CD14-positive monocyte (primary cell): ENCODE measurements at regions not wholly inside any gene's neighbourhood (a gene's known extent, or its start where the extent isn't known, plus 50 kb on each side); places are given as distances from the start of the nearest gene placed in this dataset.
A peak's percentile ranks its signal among the peaks of the same experiment; 100 is the strongest.

ENCODE experiments used
- DNase-seq, 3 donors: peaks; one replicate each; pipeline ENCODE4 v3.0.0-alpha.2; 2011 to 2022
- H2AFZ ChIP-seq: 2 replicates; pipeline ENCODE4 v1.6.0; 2012; ENCODE audit warnings: mild to moderate bottlenecking, low read depth, low read length, inconsistent platforms; ENCODE audit not compliant: insufficient read depth, poor library complexity, severe bottlenecking
- H3K27ac ChIP-seq, 2 donors: 1 replicate in 1 of 2; 2 replicates in 1 of 2; pipeline ENCODE4 v1.5.1; 2012 to 2013; ENCODE audit warnings: low read length in 2 of 2, control low read depth in 1 of 2, inconsistent platforms in 1 of 2, low read depth in 1 of 2, mild to moderate bottlenecking in 1 of 2
- H3K27me3 ChIP-seq, 2 donors: one replicate each; pipeline versions ENCODE4 v1.6.0 to v1.6.1; 2011 to 2013; ENCODE audit warnings: low read length in 2 of 2; ENCODE audit not compliant: control insufficient read depth in 2 of 2, insufficient read depth in 2 of 2
- H3K36me3 ChIP-seq, 2 donors: replicated peaks in 1 of 2; 1 replicate in 1 of 2; 2 replicates in 1 of 2; pipeline versions ENCODE4 v1.5.1 to v1.6.1; 2012 to 2013; ENCODE audit warnings: low read length in 2 of 2, control low read depth in 1 of 2, inconsistent platforms in 1 of 2, mild to moderate bottlenecking in 1 of 2; ENCODE audit not compliant: insufficient read depth in 2 of 2, control insufficient read depth in 1 of 2
- H3K4me1 ChIP-seq, 2 donors: 1 replicate in 1 of 2; 2 replicates in 1 of 2; pipeline versions ENCODE4 v1.5.1 to v1.6.1; 2012 to 2013; ENCODE audit warnings: low read length in 2 of 2, control low read depth in 1 of 2, inconsistent platforms in 1 of 2, mild to moderate bottlenecking in 1 of 2, moderate library complexity in 1 of 2; ENCODE audit not compliant: insufficient read depth in 2 of 2, control insufficient read depth in 1 of 2
- H3K4me2 ChIP-seq: replicated peaks from 2 replicates; pipeline ENCODE3; 2012; ENCODE audit warnings: low read length, moderate library complexity, mild to moderate bottlenecking; ENCODE audit not compliant: poor library complexity, severe bottlenecking; ENCODE audit errors: extremely low read depth
- H3K4me3 ChIP-seq, 3 experiments: fragments of 200-600 bp in 1 of 3; sonication (generic) in 1 of 3; replicated peaks in 1 of 3; 1 replicate in 2 of 3; 2 replicates in 1 of 3; pipeline ENCODE4 v1.5.1; 2011 to 2013; ENCODE audit warnings: low read length in 3 of 3, mild to moderate bottlenecking in 3 of 3, control low read depth in 2 of 3, low read depth in 2 of 3, inconsistent platforms in 1 of 3, moderate library complexity in 1 of 3
- H3K79me2 ChIP-seq: 2 replicates; pipeline ENCODE4 v1.6.0; 2012; ENCODE audit warnings: mild to moderate bottlenecking, control low read depth, inconsistent platforms, low read length, moderate library complexity; ENCODE audit not compliant: insufficient read depth
- H3K9ac ChIP-seq: 2 replicates; pipeline ENCODE4 v1.6.0; 2017; ENCODE audit warnings: low read length, mild to moderate bottlenecking; ENCODE audit not compliant: insufficient read depth, poor library complexity, severe bottlenecking
- H3K9me3 ChIP-seq, 2 donors: replicated peaks in 1 of 2; 1 replicate in 1 of 2; 2 replicates in 1 of 2; pipeline versions ENCODE4 v1.5.1 to v1.6.1; 2012 to 2013; ENCODE audit warnings: low read length in 2 of 2, control low read depth in 1 of 2; ENCODE audit not compliant: control insufficient read depth in 1 of 2, insufficient read depth in 1 of 2
- H4K20me1 ChIP-seq: 2 replicates; pipeline ENCODE4 v1.6.0; 2012; ENCODE audit warnings: mild to moderate bottlenecking, low read length, control low read depth, moderate library complexity; ENCODE audit not compliant: insufficient read depth
- H3K27ac Mint-ChIP-seq, 7 donors: one replicate each; pipeline ENCODE4 v1.8.0; 2020; ENCODE audit warnings: mild to moderate bottlenecking in 7 of 7, mixed read lengths in 7 of 7, moderate library complexity in 6 of 7, inconsistent platforms in 2 of 7
- H3K27me3 Mint-ChIP-seq, 3 donors: one replicate each; pipeline ENCODE4 v1.8.0; 2021 to 2022; ENCODE audit warnings: low read depth in 3 of 3, mild to moderate bottlenecking in 3 of 3, mixed read lengths in 3 of 3, moderate library complexity in 3 of 3, inconsistent platforms in 1 of 3
- H3K36me3 Mint-ChIP-seq, 2 donors: one replicate each; pipeline ENCODE4 v1.8.0; 2020; ENCODE audit warnings: mixed read lengths in 2 of 2, inconsistent platforms in 1 of 2, mild to moderate bottlenecking in 1 of 2
- H3K4me1 Mint-ChIP-seq: one replicate; pipeline ENCODE4 v1.8.0; 2020; ENCODE audit warnings: mild to moderate bottlenecking, mixed read lengths
- H3K4me3 Mint-ChIP-seq, 2 donors: one replicate each; pipeline ENCODE4 v1.8.0; 2020; ENCODE audit warnings: mild to moderate bottlenecking in 2 of 2, mixed read lengths in 2 of 2, moderate library complexity in 1 of 2
- H3K9me3 Mint-ChIP-seq, 7 donors: one replicate each; pipeline ENCODE4 v1.8.0; 2020 to 2022; ENCODE audit warnings: mixed read lengths in 7 of 7, mild to moderate bottlenecking in 6 of 7, moderate library complexity in 6 of 7, inconsistent platforms in 2 of 7
- WGBS: methylation state at CpG from one replicate; pipeline ENCODE4 v1.1.5; 2013; ENCODE audit warnings: missing lambda C conversion rate; ENCODE audit not compliant: insufficient coverage; 5-methylcytosine and 5-hydroxymethylcytosine counted together
- intact Hi-C, 2 donors: fragments of 100-400 bp; cut with micrococcal nuclease; formaldehyde crosslinking; loops; one replicate each; pipeline versions ENCODE4 v1.15.0 to v1.15.1; 2023
- TF ChIP-seq, protein P1 (sequence below): fragments of 200-600 bp; IDR thresholded peaks from one replicate; pipeline ENCODE4 v1.8.0; 2022; ENCODE audit warnings: antibody characterized with exemption, mild to moderate bottlenecking

DNA sequence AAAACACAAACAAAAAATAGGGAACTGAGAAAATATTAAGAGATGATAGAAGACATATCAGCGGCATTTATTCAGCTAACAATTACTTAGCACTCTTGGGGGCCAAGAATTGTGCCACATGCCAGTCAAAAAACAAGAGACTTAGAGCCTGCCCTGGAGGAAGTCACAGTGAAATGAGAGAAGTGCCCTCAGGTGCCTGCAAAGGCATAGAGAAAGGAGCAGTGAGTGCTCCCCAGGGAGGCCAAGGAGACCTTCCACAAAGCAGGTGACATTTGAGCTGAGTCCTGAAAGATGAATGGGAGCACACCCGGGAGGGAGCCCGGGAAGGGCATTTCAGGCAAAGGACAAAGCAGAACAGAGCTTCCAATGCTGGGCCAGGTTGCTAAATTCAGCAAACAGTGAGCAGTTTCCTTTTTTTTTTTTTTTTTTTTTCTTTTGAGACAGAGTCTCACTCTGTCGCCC is 184.7 kb upstream of the JARID2 start:
- peaks cover 4 to 9% of the 10 kb centered on the region in 2 donors for H3K36me3 Mint-ChIP-seq
- H3K36me3 ChIP-seq = no peaks in the 10 kb centered on the region
- H3K9ac ChIP-seq = peak overlapping the region; percentile 37
- TF ChIP-seq, protein P1, sequence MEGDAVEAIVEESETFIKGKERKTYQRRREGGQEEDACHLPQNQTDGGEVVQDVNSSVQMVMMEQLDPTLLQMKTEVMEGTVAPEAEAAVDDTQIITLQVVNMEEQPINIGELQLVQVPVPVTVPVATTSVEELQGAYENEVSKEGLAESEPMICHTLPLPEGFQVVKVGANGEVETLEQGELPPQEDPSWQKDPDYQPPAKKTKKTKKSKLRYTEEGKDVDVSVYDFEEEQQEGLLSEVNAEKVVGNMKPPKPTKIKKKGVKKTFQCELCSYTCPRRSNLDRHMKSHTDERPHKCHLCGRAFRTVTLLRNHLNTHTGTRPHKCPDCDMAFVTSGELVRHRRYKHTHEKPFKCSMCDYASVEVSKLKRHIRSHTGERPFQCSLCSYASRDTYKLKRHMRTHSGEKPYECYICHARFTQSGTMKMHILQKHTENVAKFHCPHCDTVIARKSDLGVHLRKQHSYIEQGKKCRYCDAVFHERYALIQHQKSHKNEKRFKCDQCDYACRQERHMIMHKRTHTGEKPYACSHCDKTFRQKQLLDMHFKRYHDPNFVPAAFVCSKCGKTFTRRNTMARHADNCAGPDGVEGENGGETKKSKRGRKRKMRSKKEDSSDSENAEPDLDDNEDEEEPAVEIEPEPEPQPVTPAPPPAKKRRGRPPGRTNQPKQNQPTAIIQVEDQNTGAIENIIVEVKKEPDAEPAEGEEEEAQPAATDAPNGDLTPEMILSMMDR = no peak
- intact Hi-C loops = loop anchor here (5.0 to 10.0 kb wide), 5 partner anchors 139 to 326 kb away; partner anchors contain the start of gene JARID2 (in 2 of the 2)
- H3K4me3 ChIP-seq = no peak overlapping the region
- H3K27me3 ChIP-seq = no peaks in the 10 kb centered on the region
- H3K27me3 Mint-ChIP-seq = peaks cover 0 to 9% (median 0%) of the 10 kb centered on the region in 3 donors
- no peaks in the 10 kb centered on the region for H3K9me3 ChIP-seq
- H2AFZ ChIP-seq = peak overlapping the region; percentile 15
- peak overlapping the region; percentile 33 for H3K4me2 ChIP-seq
- H4K20me1 ChIP-seq = no peaks in the 10 kb centered on the region
- H3K4me1 ChIP-seq = peaks cover 52 to 56% of the 10 kb centered on the region in 2 donors
- H3K27ac Mint-ChIP-seq = peak overlapping the region; percentile 91 to 99 (median 97)
- H3K27ac ChIP-seq = peak overlapping the region; percentile 44 to 98
- WGBS = 0% methylated on average over 1 of the region's 4 CpGs
- peak overlapping the region; percentile 67 to 70 for H3K4me3 Mint-ChIP-seq
- H3K4me1 Mint-ChIP-seq = peaks cover 48% of the 10 kb centered on the region
- peak; percentile 49 to 60 (median 59) for DNase-seq
- H3K9me3 Mint-ChIP-seq = peaks cover 0 to 5% (median 0%) of the 10 kb centered on the region in 7 donors
- no peaks in the 10 kb centered on the region for H3K79me2 ChIP-seq

DNA sequence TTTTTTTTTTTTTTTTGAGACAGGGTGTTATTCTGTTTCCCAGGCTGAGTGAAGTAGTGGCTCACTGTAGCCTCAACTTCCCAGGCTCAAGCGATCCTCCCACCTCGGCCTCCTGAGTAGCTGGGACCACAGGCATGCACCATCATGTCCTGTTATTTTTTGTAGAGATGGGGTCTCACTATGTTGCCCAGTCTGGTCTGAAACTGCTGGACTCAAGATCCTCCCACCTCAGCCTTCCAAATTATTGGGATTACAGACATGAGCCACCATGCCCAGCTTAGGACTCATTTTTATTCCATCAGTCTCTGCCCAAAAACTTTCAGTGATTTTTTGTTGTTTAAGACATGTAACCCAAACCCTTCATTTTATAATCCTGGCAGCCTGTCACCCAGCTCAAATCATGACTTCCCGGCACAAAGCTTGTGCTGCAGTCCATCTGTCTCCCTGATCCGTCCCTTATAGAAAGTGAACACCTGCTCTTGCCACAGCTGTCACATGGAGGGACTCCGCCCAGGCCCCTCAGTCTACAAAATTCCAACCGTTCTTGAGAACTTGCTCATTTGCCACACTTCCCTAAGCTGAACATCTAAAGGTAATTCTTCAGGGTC is 183.9 kb upstream of the JARID2 start:
- Histone ChIP-seq H3K9ac (peak overlapping the region; percentile 23), H3K4me2 (no peak overlapping the region), H3K27ac (peak overlapping the region; percentile 44 to 98), H3K27me3 (no peaks in the 10 kb centered on the region), H3K79me2 (no peaks in the 10 kb centered on the region), H3K4me3 (no peak overlapping the region), H3K36me3 (no peaks in the 10 kb centered on the region), H3K4me1 (peaks cover 58 to 63% of the 10 kb centered on the region in 2 donors), H2AFZ (no peak overlapping the region), H4K20me1 (no peaks in the 10 kb centered on the region), H3K9me3 (no peaks in the 10 kb centered on the region)
- Mint-ChIP-seq H3K27ac (peak overlapping the region; percentile 91 to 99 (median 97)), H3K4me3 (peak overlapping the region; percentile 5 to 62), H3K36me3 (peaks cover 4 to 9% of the 10 kb centered on the region in 2 donors), H3K9me3 (peaks cover 0 to 5% (median 0%) of the 10 kb centered on the region in 7 donors), H3K27me3 (peaks cover 0 to 9% (median 0%) of the 10 kb centered on the region in 3 donors), H3K4me1 (peaks cover 55% of the 10 kb centered on the region)
- no peak for DNase-seq
- 82% methylated on average over 4 of the region's 6 CpGs for WGBS
- TF ChIP-seq, protein P1 = no peak
- intact Hi-C loops = loop anchor here (5.0 to 10.0 kb wide), 5 partner anchors 140 to 327 kb away; partner anchors contain the start of gene JARID2 (in 2 of the 2)
